M059J (cell line): ENCODE measurements at regions not wholly inside any gene's neighbourhood (a gene's known extent, or its start where the extent isn't known, plus 50 kb on each side); places are given as distances from the start of the nearest gene placed in this dataset.
"Not testable (repeated sequence)": the region's sequence is repeated elsewhere in the genome, so short reads cannot be mapped to it uniquely, and the experiment has no call there.

ENCODE experiments used
- DNase-seq: peaks from one replicate; pipeline ENCODE4 v3.0.0-alpha.2; 2012; ENCODE audit warnings: low read depth

DNA sequence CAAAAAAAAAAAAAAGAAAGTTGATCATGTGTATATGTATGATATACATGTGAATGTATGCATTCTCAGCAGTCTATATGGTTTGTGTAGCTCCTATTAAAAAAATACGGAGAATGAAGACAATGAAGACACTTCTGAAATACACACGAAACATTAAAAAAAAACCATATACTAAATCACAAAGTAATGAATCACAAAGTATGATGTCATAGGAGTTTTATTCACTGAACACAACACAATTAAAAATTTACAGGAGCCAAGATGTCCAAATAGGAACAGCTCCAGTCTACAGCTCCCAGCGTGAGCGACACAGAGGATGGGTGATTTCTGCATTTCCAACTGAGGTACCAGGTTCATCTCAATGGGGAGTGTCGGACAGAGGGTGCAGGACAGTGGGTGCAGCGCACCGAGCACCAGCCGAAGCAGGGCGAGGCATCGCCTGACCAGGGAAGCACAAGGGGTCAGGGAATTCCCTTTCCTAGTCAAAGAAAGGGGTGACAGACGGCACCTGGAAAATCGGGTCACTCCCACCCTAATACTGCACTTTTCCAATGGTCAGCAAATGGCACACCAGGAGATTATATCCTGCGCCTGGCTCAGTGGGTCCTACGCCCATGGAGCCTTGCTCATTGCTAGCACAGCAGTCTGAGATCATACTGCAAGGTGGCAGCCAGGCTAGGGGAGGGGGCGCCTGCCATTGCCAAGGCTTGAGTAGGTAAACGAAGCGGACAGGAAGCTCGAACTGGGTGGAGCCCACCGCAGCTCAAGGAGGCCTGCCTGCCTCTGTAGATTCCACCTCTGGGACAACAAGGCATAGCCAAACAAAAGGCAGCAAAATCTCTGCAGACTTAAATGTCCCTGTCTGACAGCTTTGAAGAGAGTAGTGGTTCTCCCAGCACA, 53.9 kb upstream of the TUSC1 start:
- DNase-seq: not testable (repeated sequence)
